ENCODE measurements at regions not wholly inside any gene's neighbourhood (a gene's known extent, or its start where the extent isn't known, plus 50 kb on each side); places are given as distances from the start of the nearest gene placed in this dataset.
A peak's percentile ranks its signal among the peaks of the same experiment; 100 is the strongest.

- no peak for DNase-seq (ENCODE audit: low read depth, low spot score)
Measured at GRCh38 chr3:127351775-127352350, 64.0 kb upstream of the PRR20G start.

GRCh38 chr3:127351321-127351720 lies 63.5 kb upstream of the PRR20G start:
- DNase-seq (ENCODE audit: low read depth, low spot score) = no peak

- no peak for DNase-seq (ENCODE audit: low read depth, low spot score)
Measured at GRCh38 chr3:127350172-127351050, 62.6 kb upstream of the PRR20G start.

- no peak for DNase-seq (ENCODE audit: low read depth, low spot score)
Measured at GRCh38 chr3:127349501-127350171, 61.8 kb upstream of the PRR20G start.

- peak; percentile 63 for DNase-seq (ENCODE audit: low read depth, low spot score)
Measured at GRCh38 chr3:127342735-127343134, 54.9 kb upstream of the PRR20G start.

GRCh38 chr3:127339928-127340861 lies 52.3 kb upstream of the PRR20G start:
- DNase-seq (ENCODE audit: low read depth, low spot score) = peak; percentile 20

- no peak for DNase-seq (ENCODE audit: low read depth, low spot score)
Measured at GRCh38 chr3:127339016-127339415, 51.2 kb upstream of the PRR20G start.

- DNase-seq (ENCODE audit: low read depth, low spot score) = no peak
Measured at GRCh38 chr3:127337911-127338531, 50.2 kb upstream of the PRR20G start.
